ENCODE measurements at regions not wholly inside any gene's neighbourhood (a gene's known extent, or its start where the extent isn't known, plus 50 kb on each side); places are given as distances from the start of the nearest gene placed in this dataset.

DNA sequence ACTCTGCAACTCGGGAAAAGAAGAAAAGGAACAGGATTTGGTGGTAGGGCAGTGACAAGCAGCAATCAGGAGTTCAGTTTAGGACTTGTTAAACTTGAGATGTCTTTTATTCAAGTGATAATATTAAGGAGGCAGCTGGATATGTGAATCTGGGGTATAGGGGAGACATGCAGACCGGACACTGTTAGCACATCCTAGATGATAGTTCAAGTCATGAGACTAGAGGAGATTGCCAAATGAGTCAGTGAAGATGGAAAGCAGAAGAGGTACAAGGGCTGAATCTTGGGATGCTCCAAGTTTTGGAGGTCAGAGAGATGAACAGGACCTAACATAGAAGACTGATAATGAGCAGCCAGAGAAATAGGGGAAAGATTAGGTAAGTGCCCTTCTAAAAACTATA is 69.5 kb upstream of the PSME4 start:
- TF ChIP-seq, protein P1, sequence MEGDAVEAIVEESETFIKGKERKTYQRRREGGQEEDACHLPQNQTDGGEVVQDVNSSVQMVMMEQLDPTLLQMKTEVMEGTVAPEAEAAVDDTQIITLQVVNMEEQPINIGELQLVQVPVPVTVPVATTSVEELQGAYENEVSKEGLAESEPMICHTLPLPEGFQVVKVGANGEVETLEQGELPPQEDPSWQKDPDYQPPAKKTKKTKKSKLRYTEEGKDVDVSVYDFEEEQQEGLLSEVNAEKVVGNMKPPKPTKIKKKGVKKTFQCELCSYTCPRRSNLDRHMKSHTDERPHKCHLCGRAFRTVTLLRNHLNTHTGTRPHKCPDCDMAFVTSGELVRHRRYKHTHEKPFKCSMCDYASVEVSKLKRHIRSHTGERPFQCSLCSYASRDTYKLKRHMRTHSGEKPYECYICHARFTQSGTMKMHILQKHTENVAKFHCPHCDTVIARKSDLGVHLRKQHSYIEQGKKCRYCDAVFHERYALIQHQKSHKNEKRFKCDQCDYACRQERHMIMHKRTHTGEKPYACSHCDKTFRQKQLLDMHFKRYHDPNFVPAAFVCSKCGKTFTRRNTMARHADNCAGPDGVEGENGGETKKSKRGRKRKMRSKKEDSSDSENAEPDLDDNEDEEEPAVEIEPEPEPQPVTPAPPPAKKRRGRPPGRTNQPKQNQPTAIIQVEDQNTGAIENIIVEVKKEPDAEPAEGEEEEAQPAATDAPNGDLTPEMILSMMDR (IDR thresholded peaks at IDR 0.05; ENCODE audit: control extremely low read depth in 1 of 3, insufficient read depth in 1 of 3, low read depth in 1 of 3, low read length in 3 of 3), result no peak
- TF ChIP-seq, protein P2, sequence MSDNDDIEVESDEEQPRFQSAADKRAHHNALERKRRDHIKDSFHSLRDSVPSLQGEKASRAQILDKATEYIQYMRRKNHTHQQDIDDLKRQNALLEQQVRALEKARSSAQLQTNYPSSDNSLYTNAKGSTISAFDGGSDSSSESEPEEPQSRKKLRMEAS (IDR thresholded peaks at IDR 0.05), result no peak
- TF ChIP-seq POLR2AphosphoS5 (IDR thresholded peaks at IDR 0.05; ENCODE audit: low read depth, low read length) (no peak), GABPA (IDR thresholded peaks at IDR 0.05; ENCODE audit: borderline replicate concordance, insufficient read depth, low read length) (no peak), TAF7 (optimal IDR thresholded peaks at IDR 0.05; ENCODE audit: borderline replicate concordance, low read depth, low read length) (no peak), JUND (IDR thresholded peaks at IDR 0.05; ENCODE audit: low read length) (no peak), KDM5A (IDR thresholded peaks at IDR 0.05; ENCODE audit: low read length) (no peak)
- TF ChIP-seq, protein P3, sequence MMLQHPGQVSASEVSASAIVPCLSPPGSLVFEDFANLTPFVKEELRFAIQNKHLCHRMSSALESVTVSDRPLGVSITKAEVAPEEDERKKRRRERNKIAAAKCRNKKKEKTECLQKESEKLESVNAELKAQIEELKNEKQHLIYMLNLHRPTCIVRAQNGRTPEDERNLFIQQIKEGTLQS (IDR thresholded peaks at IDR 0.05; ENCODE audit: insufficient read depth, low read depth, low read length), result no peak

Data from H1 (cell line).